H9 (cell line): ENCODE measurements at regions not wholly inside any gene's neighbourhood (a gene's known extent, or its start where the extent isn't known, plus 50 kb on each side); places are given as distances from the start of the nearest gene placed in this dataset.

Experiments used
- DNase-seq: peaks from one replicate; pipeline ENCODE4 v3.0.0-alpha.2; 2017
- H2AFZ ChIP-seq: one replicate; pipeline ENCODE4 v1.6.1; 2013; ENCODE audit warnings: mild to moderate bottlenecking, low read length, control low read depth, moderate library complexity
- H2AK5ac ChIP-seq: 2 replicates; pipeline ENCODE4 v1.6.1; 2013; ENCODE audit warnings: low read length, control low read depth, mixed read lengths; ENCODE audit not compliant: insufficient read length
- H2BK120ac ChIP-seq: one replicate; pipeline ENCODE4 v1.6.1; 2013; ENCODE audit warnings: low read depth, mild to moderate bottlenecking, low read length, control low read depth, inconsistent platforms; ENCODE audit not compliant: poor library complexity, severe bottlenecking
- H2BK12ac ChIP-seq: 2 replicates; pipeline ENCODE4 v1.6.1; 2013; ENCODE audit warnings: low read length, control low read depth, mixed read lengths, low read depth; ENCODE audit not compliant: insufficient read length
- H2BK15ac ChIP-seq: 2 replicates; pipeline ENCODE4 v1.6.1; 2013; ENCODE audit warnings: low read depth, low read length, control low read depth
- H2BK20ac ChIP-seq: one replicate; pipeline ENCODE4 v1.6.1; 2013; ENCODE audit warnings: low read depth, mild to moderate bottlenecking, low read length, control low read depth, inconsistent platforms; ENCODE audit not compliant: poor library complexity, severe bottlenecking
- H2BK5ac ChIP-seq: 2 replicates; pipeline ENCODE4 v1.6.1; 2013; ENCODE audit warnings: low read length, control low read depth, mixed read lengths; ENCODE audit not compliant: insufficient read length
- H3K14ac ChIP-seq: 2 replicates; pipeline ENCODE4 v1.6.1; 2013; ENCODE audit warnings: low read length, control low read depth; ENCODE audit not compliant: insufficient read depth
- H3K18ac ChIP-seq: 2 replicates; pipeline ENCODE4 v1.6.1; 2013; ENCODE audit warnings: low read depth, mild to moderate bottlenecking, mixed read lengths, low read length, control low read depth; ENCODE audit not compliant: insufficient read length
- H3K23ac ChIP-seq: 2 replicates; pipeline ENCODE4 v1.6.1; 2013; ENCODE audit warnings: low read length, control low read depth, mixed read lengths, low read depth; ENCODE audit not compliant: insufficient read length
- H3K23me2 ChIP-seq: 2 replicates; pipeline ENCODE4 v1.6.1; 2013; ENCODE audit warnings: low read depth, mild to moderate bottlenecking, mixed read lengths, low read length, control low read depth; ENCODE audit not compliant: insufficient read length, poor library complexity, severe bottlenecking
- H3K27ac ChIP-seq: 2 replicates; pipeline ENCODE4 v1.5.1; 2013; ENCODE audit warnings: low read length, control low read depth, mixed read lengths, low read depth; ENCODE audit not compliant: insufficient read length
- H3K27me3 ChIP-seq: 2 replicates; pipeline ENCODE4 v1.6.1; 2013; ENCODE audit warnings: low read length, control low read depth, inconsistent platforms; ENCODE audit not compliant: insufficient read depth
- H3K4ac ChIP-seq: 2 replicates; pipeline ENCODE4 v1.6.1; 2013; ENCODE audit warnings: low read depth, mild to moderate bottlenecking, control low read depth, inconsistent platforms, low read length, moderate library complexity
- H3K4me1 ChIP-seq: 2 replicates; pipeline ENCODE4 v1.6.1; 2013; ENCODE audit warnings: low read length, control low read depth, inconsistent platforms; ENCODE audit not compliant: insufficient read depth
- H3K4me2 ChIP-seq: 2 replicates; pipeline ENCODE4 v1.6.1; 2013; ENCODE audit warnings: low read length, control low read depth, mixed read lengths; ENCODE audit not compliant: insufficient read length, insufficient read depth
- H3K56ac ChIP-seq: 2 replicates; pipeline ENCODE4 v1.6.1; 2013; ENCODE audit warnings: low read depth, mild to moderate bottlenecking, mixed read lengths, low read length, control low read depth; ENCODE audit not compliant: insufficient read length
- H3K79me1 ChIP-seq: 2 replicates; pipeline ENCODE4 v1.6.1; 2013; ENCODE audit warnings: low read depth, mild to moderate bottlenecking, moderate library complexity, low read length, control low read depth, inconsistent platforms; ENCODE audit not compliant: insufficient read depth, poor library complexity, severe bottlenecking
- H3K79me2 ChIP-seq: 2 replicates; pipeline ENCODE4 v1.6.1; 2013; ENCODE audit warnings: low read length, control low read depth, inconsistent platforms; ENCODE audit not compliant: insufficient read depth
- H3K9ac ChIP-seq: 2 replicates; pipeline ENCODE4 v1.6.1; 2013; ENCODE audit warnings: low read length, control low read depth, mixed read lengths; ENCODE audit not compliant: insufficient read length; ENCODE audit errors: extremely low read depth
- H3K9me3 ChIP-seq: one replicate; pipeline ENCODE4 v1.6.1; 2013; ENCODE audit warnings: low read depth, low read length, inconsistent platforms; ENCODE audit not compliant: control insufficient read depth
- H3T11ph ChIP-seq: one replicate; pipeline ENCODE4 v1.6.1; 2013; ENCODE audit warnings: mild to moderate bottlenecking, low read length, control low read depth, inconsistent platforms
- H4K20me1 ChIP-seq: one replicate; pipeline ENCODE4 v1.6.1; 2013; ENCODE audit not compliant: control insufficient read depth, insufficient read length, insufficient read depth
- H4K5ac ChIP-seq: 2 replicates; pipeline ENCODE4 v1.6.1; 2013; ENCODE audit warnings: low read depth, mild to moderate bottlenecking, mixed read lengths, low read length, control low read depth; ENCODE audit not compliant: insufficient read length
- H4K8ac ChIP-seq: replicated peaks from 2 replicates; pipeline ENCODE4 v1.6.1; 2013; ENCODE audit warnings: low read length, control low read depth, mixed read lengths, low read depth; ENCODE audit not compliant: insufficient read length
- H4K91ac ChIP-seq: 2 replicates; pipeline ENCODE4 v1.6.1; 2013; ENCODE audit warnings: low read depth, mild to moderate bottlenecking, moderate library complexity, mixed read lengths, low read length, control low read depth; ENCODE audit not compliant: insufficient read length
- H3K27ac Mint-ChIP-seq, 3 experiments: 2 replicates in 2 of 3; 3 replicates in 1 of 3; pipeline ENCODE4 v1.8.0; 2020 to 2021; ENCODE audit warnings: mixed read lengths in 3 of 3, mild to moderate bottlenecking in 1 of 3, moderate library complexity in 1 of 3
- H3K27me3 Mint-ChIP-seq: 2 replicates; pipeline ENCODE4 v1.8.0; 2021; ENCODE audit warnings: low read depth, mild to moderate bottlenecking, moderate library complexity, mixed read lengths
- H3K36me3 Mint-ChIP-seq, 3 experiments: 2 replicates in 2 of 3; 3 replicates in 1 of 3; pipeline ENCODE4 v1.8.0; 2020 to 2021; ENCODE audit warnings: low read depth in 3 of 3, mixed read lengths in 3 of 3; ENCODE audit not compliant: insufficient read depth in 1 of 3
- H3K4me1 Mint-ChIP-seq, 2 experiments: 2 replicates each; pipeline ENCODE4 v1.8.0; 2020; ENCODE audit warnings: mixed read lengths in 2 of 2
- H3K4me3 Mint-ChIP-seq, 2 experiments: 2 replicates in 1 of 2; 3 replicates in 1 of 2; pipeline ENCODE4 v1.8.0; 2020 to 2021; ENCODE audit warnings: mild to moderate bottlenecking in 2 of 2, mixed read lengths in 2 of 2, moderate library complexity in 1 of 2
- H3K9me3 Mint-ChIP-seq, 2 experiments: 2 replicates in 1 of 2; 3 replicates in 1 of 2; pipeline ENCODE4 v1.8.0; 2020; ENCODE audit warnings: mild to moderate bottlenecking in 2 of 2, mixed read lengths in 2 of 2, moderate library complexity in 1 of 2
- CTCF ChIP-seq: fragments of 200-600 bp; sonication (generic); conservative IDR thresholded peaks from 3 replicates; pipeline ENCODE4 v1.8.0; 2021; ENCODE audit warnings: antibody characterized with exemption, mild to moderate bottlenecking
- WGBS: extraction: QIAGEN DNeasy Blood & Tissue Kit; methylation state at CpG from one replicate; pipeline ENCODE4 v1.1.7; 2013; ENCODE audit warnings: missing lambda C conversion rate, low lambda C conversion rate, mixed read lengths; ENCODE audit not compliant: insufficient read length; ENCODE audit errors: extremely low coverage; 5-methylcytosine and 5-hydroxymethylcytosine counted together

GRCh38 chr11:100484948-100485347, 202.1 kb upstream of the ARHGAP42 start:
- no peak overlapping the region for H3K18ac ChIP-seq
- no peak for DNase-seq
- no peak overlapping the region for H2BK12ac ChIP-seq
- Mint-ChIP-seq H3K9me3 (peaks cover 20 to 25% of the 10 kb centered on the region in 2 experiments), H3K4me1 (peaks cover 4 to 7% of the 10 kb centered on the region in 2 experiments), H3K36me3 (peaks cover 7 to 25% (median 8%) of the 10 kb centered on the region in 3 experiments), H3K4me3 (no peak overlapping the region), H3K27ac (no peak overlapping the region), H3K27me3 (no peaks in the 10 kb centered on the region)
- H2BK20ac ChIP-seq: no peak overlapping the region
- H2AFZ ChIP-seq: no peak overlapping the region
- H2BK5ac ChIP-seq: no peak overlapping the region
- H3K79me1 ChIP-seq: no peaks in the 10 kb centered on the region
- H3T11ph ChIP-seq: no peak overlapping the region
- no peak overlapping the region for H4K91ac ChIP-seq
- no peak overlapping the region for H2BK120ac ChIP-seq
- no peak overlapping the region for H3K4ac ChIP-seq
- H2AK5ac ChIP-seq: no peak overlapping the region
- H3K27me3 ChIP-seq: no peaks in the 10 kb centered on the region
- H3K4me2 ChIP-seq: no peak overlapping the region
- no peak overlapping the region for H3K23ac ChIP-seq
- no peaks in the 10 kb centered on the region for H3K23me2 ChIP-seq
- H4K20me1 ChIP-seq: no peaks in the 10 kb centered on the region
- H3K27ac ChIP-seq: no peak overlapping the region
- no peak overlapping the region for H3K56ac ChIP-seq
- H3K9me3 ChIP-seq: no peaks in the 10 kb centered on the region
- H2BK15ac ChIP-seq: no peak overlapping the region
- H4K8ac ChIP-seq: no peak overlapping the region
- H4K5ac ChIP-seq: no peak overlapping the region
- no CpG with 5 or more reads among the region's 2 CpGs for WGBS
- H3K4me1 ChIP-seq: no peaks in the 10 kb centered on the region
- H3K9ac ChIP-seq: no peak overlapping the region
- TF ChIP-seq CTCF: no peak
- no peaks in the 10 kb centered on the region for H3K79me2 ChIP-seq
- no peak overlapping the region for H3K14ac ChIP-seq
